OCI-M2 (cell line): ENCODE measurements at regions not wholly inside any gene's neighbourhood (a gene's known extent, or its start where the extent isn't known, plus 50 kb on each side); places are given as distances from the start of the nearest gene placed in this dataset.

Experiments used
- DNase-seq: peaks from one replicate; lab custom pipeline; 2025; ENCODE audit not compliant: unreplicated experiment; lab: John Stamatoyannopoulos, UW

- DNase-seq, result no peak
These were observed 209.2 kb downstream of the MYCN start for GRCh38 chr2:16149349-16150243.

- DNase-seq, result no peak
These were observed 208.4 kb downstream of the MYCN start for GRCh38 chr2:16148632-16149348.

GRCh38 chr2:16142383-16143361 lies 202.3 kb downstream of the MYCN start:
- DNase-seq, result no peak

GRCh38 chr2:16141641-16141921 lies 201.2 kb downstream of the MYCN start:
- DNase-seq, result no peak

GRCh38 chr2:16140771-16141640 lies 200.7 kb downstream of the MYCN start:
- no peak for DNase-seq

GRCh38 chr2:16139663-16140615 lies 199.6 kb downstream of the MYCN start:
- no peak for DNase-seq

- no peak for DNase-seq
These were observed 198.7 kb downstream of the MYCN start for GRCh38 chr2:16138811-16139662.

- DNase-seq, result no peak
These were observed 196.9 kb downstream of the MYCN start for GRCh38 chr2:16137080-16137755.

- no peak for DNase-seq
These were observed 196.2 kb downstream of the MYCN start for GRCh38 chr2:16136461-16137035.

- no peak for DNase-seq
These were observed 195.6 kb downstream of the MYCN start for GRCh38 chr2:16135913-16136310.

- DNase-seq, result no peak
These were observed 195.0 kb downstream of the MYCN start for GRCh38 chr2:16135196-16135912.

- DNase-seq, result no peak
These were observed 194.3 kb downstream of the MYCN start for GRCh38 chr2:16134436-16135165.

GRCh38 chr2:16130906-16131400 lies 190.6 kb downstream of the MYCN start:
- DNase-seq, result no peak

GRCh38 chr2:16130541-16130880 lies 190.2 kb downstream of the MYCN start:
- DNase-seq, result no peak

- DNase-seq, result no peak
These were observed 189.6 kb downstream of the MYCN start for GRCh38 chr2:16129716-16130540.
